ENCODE measurements at regions not wholly inside any gene's neighbourhood (a gene's known extent, or its start where the extent isn't known, plus 50 kb on each side); places are given as distances from the start of the nearest gene placed in this dataset.

- CTCF ChIA-PET: no interaction called here
- POLR2A ChIA-PET: no interaction called here
- H3K9ac ChIP-seq (ENCODE audit: control insufficient read depth, insufficient read depth, low read length): no peak overlapping the region
- H3K9me3 ChIP-seq (replicated peaks; ENCODE audit: control insufficient read depth, insufficient read depth, low read length): no peaks in the 10 kb centered on the region
- no peaks in the 10 kb centered on the region for H3K27me3 ChIP-seq (replicated peaks in 1 of 2; ENCODE audit: control insufficient read depth in 2 of 2, insufficient read depth in 2 of 2, low read length in 1 of 2)
- ATAC-seq (no peak), DNase-seq (ENCODE audit: low read depth, low spot score) (no peak), FAIRE-seq (no peak)
- BruUV-seq (replicated peaks): no TSS peak
- H3K4me3 ChIP-seq: no peak overlapping the region
- no peaks in the 10 kb centered on the region for H3K79me2 ChIP-seq (ENCODE audit: control insufficient read depth, insufficient read depth, low read length)
- in situ Hi-C loops (cut with MboI): no loop called here
- TF ChIP-seq TBL1XR1 (IDR thresholded peaks at IDR 0.05; ENCODE audit: low read depth, low read length): no peak
- no peak for TF ChIP-seq FOXM1 (IDR thresholded peaks at IDR 0.05; ENCODE audit: low read depth, low read length)
- TF ChIP-seq NFYB (IDR thresholded peaks at IDR 0.05; ENCODE audit: insufficient read depth, low read depth, low read length): no peak
- TF ChIP-seq ZNF274 (IDR thresholded peaks at IDR 0.05; ENCODE audit: insufficient read depth, insufficient read length): no peak
- no peak for TF ChIP-seq ATF7 (IDR thresholded peaks at IDR 0.05; ENCODE audit: low read depth)
- TF ChIP-seq IKZF2 (IDR thresholded peaks at IDR 0.05): no peak
- no peak for TF ChIP-seq RUNX3 (IDR thresholded peaks at IDR 0.05; ENCODE audit: low read length)
- TF ChIP-seq, protein P1, sequence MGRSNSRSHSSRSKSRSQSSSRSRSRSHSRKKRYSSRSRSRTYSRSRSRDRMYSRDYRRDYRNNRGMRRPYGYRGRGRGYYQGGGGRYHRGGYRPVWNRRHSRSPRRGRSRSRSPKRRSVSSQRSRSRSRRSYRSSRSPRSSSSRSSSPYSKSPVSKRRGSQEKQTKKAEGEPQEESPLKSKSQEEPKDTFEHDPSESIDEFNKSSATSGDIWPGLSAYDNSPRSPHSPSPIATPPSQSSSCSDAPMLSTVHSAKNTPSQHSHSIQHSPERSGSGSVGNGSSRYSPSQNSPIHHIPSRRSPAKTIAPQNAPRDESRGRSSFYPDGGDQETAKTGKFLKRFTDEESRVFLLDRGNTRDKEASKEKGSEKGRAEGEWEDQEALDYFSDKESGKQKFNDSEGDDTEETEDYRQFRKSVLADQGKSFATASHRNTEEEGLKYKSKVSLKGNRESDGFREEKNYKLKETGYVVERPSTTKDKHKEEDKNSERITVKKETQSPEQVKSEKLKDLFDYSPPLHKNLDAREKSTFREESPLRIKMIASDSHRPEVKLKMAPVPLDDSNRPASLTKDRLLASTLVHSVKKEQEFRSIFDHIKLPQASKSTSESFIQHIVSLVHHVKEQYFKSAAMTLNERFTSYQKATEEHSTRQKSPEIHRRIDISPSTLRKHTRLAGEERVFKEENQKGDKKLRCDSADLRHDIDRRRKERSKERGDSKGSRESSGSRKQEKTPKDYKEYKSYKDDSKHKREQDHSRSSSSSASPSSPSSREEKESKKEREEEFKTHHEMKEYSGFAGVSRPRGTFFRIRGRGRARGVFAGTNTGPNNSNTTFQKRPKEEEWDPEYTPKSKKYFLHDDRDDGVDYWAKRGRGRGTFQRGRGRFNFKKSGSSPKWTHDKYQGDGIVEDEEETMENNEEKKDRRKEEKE (IDR thresholded peaks at IDR 0.05): no peak
- no peak for TF ChIP-seq MYC (IDR thresholded peaks at IDR 0.05; ENCODE audit: insufficient read depth, insufficient read length, insufficient replicate concordance, low read length, severe bottlenecking)
- WGBS (ENCODE audit: insufficient coverage, insufficient replicate concordance, low lambda C conversion rate, missing lambda C conversion rate): 0% methylated on average over 1 of the region's 1 CpG
- no peaks in the 10 kb centered on the region for H3K36me3 ChIP-seq (ENCODE audit: control insufficient read depth in 2 of 2, insufficient read depth in 2 of 2, low read length in 1 of 2)
- H4K20me1 ChIP-seq (ENCODE audit: control insufficient read depth, insufficient read depth): no peaks in the 10 kb centered on the region
- intact Hi-C loops (cut with micrococcal nuclease; ENCODE audit: unreplicated experiment): no loop called here
- RAD21 ChIA-PET (ENCODE audit: unreplicated experiment): no interaction called here
- no peaks in the 10 kb centered on the region for H3K4me1 ChIP-seq (ENCODE audit: control insufficient read depth, insufficient read depth, low read length)
- H3K27ac ChIP-seq (ENCODE audit: control insufficient read depth, insufficient read depth): no peak overlapping the region
- no peak overlapping the region for H2AFZ ChIP-seq (ENCODE audit: control insufficient read depth, low read depth, low read length)
- SMC1A ChIA-PET (ENCODE audit: uncharacterized antibody, unreplicated experiment): no interaction called here
- no peak overlapping the region for H3K4me2 ChIP-seq (ENCODE audit: control insufficient read depth, insufficient read depth)
Observed at GRCh38 chr18:29004921-29005320, 828.0 kb upstream of the CDH2 start.
